ENCODE measurements at regions not wholly inside any gene's neighbourhood (a gene's known extent, or its start where the extent isn't known, plus 50 kb on each side); places are given as distances from the start of the nearest gene placed in this dataset.
"Not testable (repeated sequence)": the region's sequence is repeated elsewhere in the genome, so short reads cannot be mapped to it uniquely, and the experiment has no call there.

DNA sequence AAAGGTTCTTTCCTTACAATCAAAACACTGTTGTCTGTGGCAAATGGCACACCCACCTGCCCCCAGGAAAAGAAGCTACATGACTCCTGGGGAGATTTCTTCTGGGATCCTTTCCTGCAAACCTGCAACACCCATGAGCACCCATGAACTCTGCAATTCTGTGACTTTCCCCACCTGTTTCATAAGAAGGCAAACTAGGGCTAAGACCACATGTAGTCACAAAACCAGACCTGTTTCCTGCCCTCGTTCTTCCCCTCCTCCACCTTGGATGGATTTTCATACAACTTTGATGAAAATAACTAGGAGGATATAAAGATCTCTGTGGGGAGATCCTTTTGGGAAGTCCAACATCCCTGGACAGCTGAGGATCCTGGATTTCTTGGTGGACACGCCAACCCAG is 1084.7 kb downstream of the BCL11B start:
- no peak for DNase-seq

GRCh38 chr14:98189062-98189461 is 1082.9 kb downstream of the BCL11B start:
- no peak for DNase-seq

GRCh38 chr14:98189511-98189910 is 1082.5 kb downstream of the BCL11B start:
- no peak for DNase-seq

DNA sequence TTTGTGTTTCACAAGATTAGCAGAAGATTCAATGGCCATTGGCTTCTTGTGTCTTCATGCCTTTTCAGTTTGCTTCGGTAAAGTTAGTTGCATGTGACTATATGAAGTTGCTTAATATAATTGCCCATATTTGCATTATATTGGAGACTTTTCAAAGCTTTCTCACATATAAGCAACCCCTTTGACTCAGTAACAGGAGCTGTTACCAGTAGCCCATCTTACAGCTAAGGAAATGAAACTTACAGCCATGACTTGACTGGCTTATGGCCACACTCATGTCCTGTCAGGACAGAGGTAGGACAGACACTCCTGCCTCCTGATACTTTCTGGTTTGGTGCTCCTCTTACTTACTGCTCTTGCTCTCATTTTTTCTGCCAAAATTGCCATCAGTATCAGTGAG is 1082.1 kb downstream of the BCL11B start:
- DNase-seq: no peak

- no peak for DNase-seq
These were observed 1079.1 kb downstream of the BCL11B start for GRCh38 chr14:98192946-98193345.

DNA sequence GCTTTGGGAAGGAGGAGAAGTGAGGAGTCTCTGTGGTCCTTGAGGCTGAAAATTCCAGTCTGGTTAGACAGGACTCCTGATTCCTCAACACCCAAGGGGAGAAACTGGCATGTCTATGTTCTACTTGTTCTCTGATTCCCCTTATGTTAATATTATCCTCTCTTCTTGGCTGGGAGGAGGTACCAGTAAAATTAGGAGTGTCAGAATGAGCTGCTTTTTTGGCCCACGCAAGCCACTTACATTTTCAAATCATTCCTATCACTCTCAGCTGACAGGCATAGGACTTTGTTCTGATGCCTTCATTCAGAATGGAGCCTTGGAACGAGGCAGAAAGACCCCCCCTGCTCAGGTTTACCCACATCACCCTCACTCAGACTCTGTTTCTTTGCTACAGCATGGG is 1077.2 kb downstream of the BCL11B start:
- no peak for DNase-seq

DNA sequence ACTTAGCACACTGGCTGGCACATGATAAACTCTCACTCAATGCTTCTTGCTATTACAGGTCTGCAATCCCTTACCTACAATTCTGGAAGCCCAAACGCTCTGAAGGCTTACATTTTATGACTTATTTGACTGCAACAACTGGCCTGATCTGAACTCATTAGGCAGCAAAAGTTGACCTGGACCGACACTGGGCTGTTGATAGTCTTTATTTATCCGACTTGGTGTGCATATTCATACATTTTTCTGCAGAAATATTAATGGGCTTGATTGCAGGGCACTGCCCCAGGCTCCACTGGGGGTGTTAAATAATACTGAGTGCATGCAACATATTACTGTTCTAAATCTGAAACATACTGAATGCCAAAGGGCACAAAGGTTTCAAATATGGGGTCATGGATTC is 1076.7 kb downstream of the BCL11B start:
- no peak for DNase-seq

DNA sequence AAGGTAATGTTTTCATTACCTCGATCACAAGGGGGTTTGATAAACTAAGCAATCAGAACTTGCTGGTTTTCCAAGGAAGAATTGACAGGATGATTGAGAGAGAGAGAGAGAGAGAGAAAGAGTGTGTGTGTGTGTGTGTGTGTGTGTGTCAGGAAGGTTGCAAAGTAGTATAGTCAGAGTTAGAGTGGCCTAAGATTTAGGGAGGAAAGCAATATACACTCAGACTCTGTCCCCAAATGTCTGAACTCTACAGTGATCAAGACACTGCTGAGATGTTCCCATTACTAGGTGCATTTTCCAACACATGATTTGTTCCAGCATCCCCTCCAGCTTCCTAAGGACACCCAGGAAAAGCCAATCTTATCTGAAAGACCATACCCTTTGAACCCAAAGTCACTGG is 1074.1 kb downstream of the BCL11B start:
- DNase-seq: no peak

DNA sequence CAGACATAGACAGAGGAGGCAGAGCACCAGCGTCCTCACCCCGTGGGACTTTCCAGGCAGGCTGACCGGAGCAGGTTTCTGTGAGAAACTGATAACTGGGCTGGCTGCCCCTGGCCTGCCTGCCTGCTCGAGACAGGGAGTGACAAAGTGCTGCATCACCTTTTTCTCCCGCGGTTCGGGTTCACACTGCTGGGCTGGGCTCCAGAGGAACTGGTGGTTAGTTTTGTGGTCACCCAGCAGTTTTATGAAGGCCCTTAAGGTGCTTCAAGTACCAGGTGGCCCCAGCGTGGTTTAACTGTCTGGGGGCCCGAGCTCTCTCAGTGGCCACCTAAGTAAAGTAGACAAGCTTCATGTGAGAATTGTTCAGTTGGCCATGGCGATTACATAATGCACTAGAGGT is 1073.6 kb downstream of the BCL11B start:
- DNase-seq: no peak

DNA sequence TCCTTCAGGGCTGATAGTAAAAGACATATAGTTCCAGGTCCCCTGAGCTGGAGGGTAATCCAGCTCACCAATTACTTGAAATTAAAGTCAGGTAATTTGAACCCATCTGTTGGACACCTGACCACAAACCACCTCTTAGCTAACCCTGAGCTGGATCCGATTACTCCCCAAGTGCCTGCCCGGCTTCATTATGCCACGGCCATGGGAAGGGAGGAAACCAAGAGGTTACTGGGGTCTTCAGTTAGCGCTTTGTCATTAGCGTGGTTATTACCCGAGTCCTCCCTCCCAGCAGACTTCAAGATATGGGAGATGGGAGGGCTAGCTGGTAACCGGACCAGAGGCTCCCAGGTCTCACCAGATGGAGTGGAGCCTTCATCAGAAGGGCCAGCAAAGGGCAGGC is 1071.4 kb downstream of the BCL11B start:
- DNase-seq: no peak

- no peak for DNase-seq
These were observed 1068.6 kb downstream of the BCL11B start for GRCh38 chr14:98203421-98203820.

DNA sequence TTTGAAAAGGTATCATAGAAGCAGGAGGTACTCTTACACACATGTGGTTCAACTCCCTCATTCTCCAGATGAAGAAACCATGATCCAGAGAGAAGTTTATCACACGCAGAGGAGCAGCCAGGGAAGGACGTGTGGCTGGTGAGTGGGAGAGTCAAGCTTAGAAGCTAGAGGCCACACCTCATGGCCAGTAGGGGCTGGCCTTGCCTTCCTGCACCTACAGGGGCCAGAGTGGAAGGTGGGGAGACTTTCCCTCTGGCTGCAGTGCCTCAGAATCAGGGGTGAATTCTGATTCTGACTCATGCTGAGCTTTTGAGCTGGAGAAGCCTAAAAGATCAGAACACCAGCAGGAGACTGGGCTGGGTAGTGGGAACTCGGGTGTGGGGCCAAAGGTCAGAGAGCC is 1067.9 kb downstream of the BCL11B start:
- DNase-seq: no peak

DNA sequence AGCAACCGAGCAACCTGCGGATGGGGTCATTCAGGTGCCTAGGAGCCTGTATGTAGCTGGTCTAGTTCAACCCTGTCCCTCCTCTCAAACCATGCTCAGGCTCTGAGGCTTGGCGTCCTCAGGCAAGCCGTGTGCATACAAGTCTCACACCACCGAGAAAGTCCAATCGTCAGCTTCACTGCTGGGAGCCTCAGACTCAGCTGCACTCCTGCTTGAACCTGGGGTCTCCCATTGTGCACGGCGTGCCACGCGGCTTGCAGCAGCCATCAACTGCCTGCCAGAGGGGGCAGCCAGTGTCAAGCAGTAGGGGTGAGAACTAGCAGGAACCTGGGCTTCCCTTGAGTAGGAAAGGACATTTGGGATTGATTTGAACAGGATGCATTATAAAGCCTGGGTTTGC is 1064.6 kb downstream of the BCL11B start:
- no peak for DNase-seq

GRCh38 chr14:98208211-98208611 is 1063.8 kb downstream of the BCL11B start:
- DNase-seq: no peak

DNA sequence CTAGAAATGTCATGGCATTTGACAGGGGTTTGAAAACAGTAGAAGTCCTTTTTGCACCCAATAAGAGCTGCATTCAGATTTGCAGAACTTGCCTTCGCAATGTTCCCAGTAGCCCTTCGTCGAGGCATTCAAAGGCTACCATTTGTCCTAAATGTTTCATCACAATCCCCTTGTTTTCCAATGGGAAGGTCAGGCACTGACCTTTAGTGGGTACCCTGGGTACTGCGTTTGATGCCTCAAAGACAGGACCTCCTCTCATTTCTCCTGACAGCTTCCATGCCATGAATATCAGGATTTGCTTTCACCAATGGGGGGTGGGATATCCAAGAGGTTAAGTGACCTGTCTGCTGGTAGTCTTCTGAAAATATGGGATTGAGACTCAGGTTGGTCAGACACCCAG is 1063.1 kb downstream of the BCL11B start:
- no peak for DNase-seq

- no peak for DNase-seq
These were observed 1061.8 kb downstream of the BCL11B start for GRCh38 chr14:98210045-98210672.

DNA sequence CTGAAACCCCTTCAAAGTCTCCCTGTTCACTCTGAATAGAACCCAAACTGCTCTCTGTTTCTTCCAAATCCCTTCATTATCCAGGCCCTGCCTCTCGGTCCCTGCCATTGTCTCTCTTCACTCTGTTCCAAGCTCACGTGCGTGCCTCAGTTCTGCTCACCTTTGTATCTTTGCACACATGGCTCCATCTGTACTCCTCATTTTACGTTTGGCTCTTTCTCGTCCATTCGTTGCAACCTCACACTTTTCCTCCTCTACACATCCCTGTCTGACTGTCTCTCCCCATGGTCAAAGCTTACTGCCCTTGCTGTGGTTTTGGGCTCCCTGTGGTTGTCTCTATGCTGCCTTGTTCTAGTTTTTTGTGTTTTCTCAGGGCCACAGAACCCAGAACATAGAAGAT is 1054.5 kb downstream of the BCL11B start:
- no peak for DNase-seq

- no peak for DNase-seq
These were observed 1053.8 kb downstream of the BCL11B start for GRCh38 chr14:98218218-98218617.

DNA sequence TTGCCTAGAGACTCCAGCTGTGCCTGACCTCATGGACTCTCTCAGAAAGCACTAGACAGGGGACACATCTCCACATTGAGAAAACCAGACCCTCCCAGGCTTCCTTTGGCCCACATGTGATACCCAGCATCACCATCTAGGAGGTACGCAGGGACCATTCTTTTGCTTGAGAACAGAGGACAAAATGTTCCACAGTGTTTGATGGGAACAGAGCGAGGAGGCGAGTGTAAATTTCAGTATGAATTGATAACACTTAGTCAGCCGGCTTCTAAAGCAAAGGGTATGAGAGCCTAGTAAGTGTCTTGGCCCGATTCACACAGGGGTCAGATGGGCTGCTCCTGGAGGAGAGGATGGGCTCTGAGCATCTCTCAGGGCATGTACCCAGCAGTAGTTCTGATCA is 1052.4 kb downstream of the BCL11B start:
- DNase-seq: no peak

- no peak for DNase-seq
These were observed 1048.9 kb downstream of the BCL11B start for GRCh38 chr14:98223106-98223505.

GRCh38 chr14:98223710-98224109 is 1048.3 kb downstream of the BCL11B start:
- not testable (repeated sequence) for DNase-seq

DNA sequence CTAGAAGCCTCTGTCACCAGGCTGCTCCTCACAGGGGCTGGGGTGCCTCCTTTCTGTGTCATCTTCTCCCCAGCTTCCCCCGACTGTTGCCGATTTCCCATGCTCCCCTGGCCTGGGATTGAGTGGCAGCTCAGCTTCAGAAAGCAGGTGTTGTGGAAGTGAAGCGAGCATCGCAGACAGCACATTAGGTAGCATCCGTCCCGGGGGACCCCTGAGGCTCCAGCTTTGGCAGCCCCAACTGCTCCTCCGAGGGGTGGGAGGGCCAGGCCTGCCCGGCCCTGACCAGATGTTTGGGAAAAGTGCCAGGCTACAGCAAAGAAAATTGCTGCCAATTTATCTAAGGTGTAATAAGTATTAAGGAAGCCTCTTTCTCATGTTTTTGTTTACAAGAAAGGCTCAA is 1045.6 kb downstream of the BCL11B start:
- no peak for DNase-seq

DNA sequence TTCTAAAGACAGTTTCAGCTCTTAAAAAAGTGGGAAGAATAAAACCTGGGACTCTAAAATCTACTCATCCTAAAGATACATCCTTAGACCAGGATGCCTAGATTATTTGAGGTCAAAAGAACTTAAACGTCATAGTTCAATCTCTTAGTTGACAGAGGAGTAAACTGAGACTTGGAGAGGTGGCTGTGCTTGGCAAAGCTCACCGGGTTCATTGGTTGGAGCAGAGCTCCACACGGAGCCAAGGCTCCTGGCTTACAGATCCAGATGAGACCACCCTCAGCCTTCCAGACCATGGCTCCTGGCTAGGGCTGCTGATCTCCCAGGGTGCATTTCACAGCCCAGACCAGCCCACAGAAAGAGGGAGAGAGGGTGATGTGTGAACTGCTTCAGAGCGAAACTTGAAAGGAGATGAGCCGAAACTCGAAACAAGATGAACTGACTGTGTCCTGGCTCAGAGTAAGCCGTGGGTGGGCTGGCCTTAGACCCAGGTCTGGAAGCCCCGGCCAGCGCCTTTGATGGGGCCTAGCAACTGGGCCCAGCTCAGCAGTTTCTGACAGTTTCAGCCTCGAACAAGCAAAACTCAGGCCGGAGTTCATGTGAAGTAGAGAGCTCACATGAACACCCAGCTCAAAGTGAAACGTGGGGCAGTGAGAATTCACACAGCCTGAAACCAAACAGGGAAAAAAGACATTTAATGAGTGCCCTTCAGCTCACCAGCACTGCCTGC is 1044.8 kb downstream of the BCL11B start:
- no peak for DNase-seq

- DNase-seq: no peak
These were observed 1044.3 kb downstream of the BCL11B start for GRCh38 chr14:98227727-98228111.
